Progenitor cell of endocrine pancreas (in vitro differentiated cells): ENCODE measurements at regions not wholly inside any gene's neighbourhood (a gene's known extent, or its start where the extent isn't known, plus 50 kb on each side); places are given as distances from the start of the nearest gene placed in this dataset.

Source experiments
- DNase-seq: peaks from one replicate; pipeline ENCODE4 v3.0.0; 2021; ENCODE audit warnings: low spot score; ENCODE audit not compliant: unreplicated experiment
- H3K27ac Mint-ChIP-seq: 2 replicates; pipeline ENCODE4 v1.8.0; 2021; ENCODE audit warnings: mild to moderate bottlenecking, moderate library complexity, mixed read lengths
- H3K27me3 Mint-ChIP-seq: 2 replicates; pipeline ENCODE4 v1.8.0; 2021; ENCODE audit warnings: mixed read lengths
- H3K36me3 Mint-ChIP-seq: 2 replicates; pipeline ENCODE4 v1.8.0; 2022; ENCODE audit warnings: mixed read lengths; ENCODE audit not compliant: insufficient read depth
- H3K4me1 Mint-ChIP-seq: 2 replicates; pipeline ENCODE4 v1.8.0; 2021; ENCODE audit warnings: low read depth, mixed read lengths
- H3K4me3 Mint-ChIP-seq: 2 replicates; pipeline ENCODE4 v1.8.0; 2021; ENCODE audit warnings: low read depth, mild to moderate bottlenecking, moderate library complexity, mixed read lengths
- H3K9me3 Mint-ChIP-seq: 2 replicates; pipeline ENCODE4 v1.8.0; 2021; ENCODE audit warnings: low read depth, mixed read lengths
- CTCF ChIP-seq: fragments of 200-600 bp; sonication (generic); IDR thresholded peaks from one replicate; pipeline ENCODE4 v1.5.0; 2021; ENCODE audit warnings: antibody characterized with exemption, mild to moderate bottlenecking; ENCODE audit not compliant: unreplicated experiment

- H3K27me3 Mint-ChIP-seq = no peaks in the 10 kb centered on the region
- H3K36me3 Mint-ChIP-seq = no peaks in the 10 kb centered on the region
These were observed 77.0 kb upstream of the DPH5 start for GRCh38 chr1:101102426-101103156.

DNA sequence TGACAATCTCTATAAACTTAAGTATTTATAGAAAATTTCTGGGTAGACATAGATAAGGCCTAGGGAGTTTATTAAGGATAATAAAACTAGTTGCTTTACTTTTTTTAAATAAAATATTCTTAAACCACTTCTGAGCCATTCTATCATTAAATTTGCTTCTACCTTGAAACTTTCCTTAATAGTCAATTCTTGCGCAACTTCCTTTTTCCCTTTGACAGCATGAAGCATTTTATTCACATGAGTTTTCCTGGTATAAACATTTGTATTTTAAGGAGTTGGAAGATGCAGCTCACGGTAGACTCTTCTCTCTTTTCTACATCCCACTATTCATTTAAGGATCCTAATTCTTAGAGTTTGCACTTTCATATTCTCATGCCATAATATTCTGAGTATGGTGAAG, 75.8 kb upstream of the DPH5 start:
- no peak for TF ChIP-seq CTCF
- H3K9me3 Mint-ChIP-seq = no peaks in the 10 kb centered on the region
- H3K27ac Mint-ChIP-seq = no peak overlapping the region
- DNase-seq = no peak
- no peaks in the 10 kb centered on the region for H3K36me3 Mint-ChIP-seq
- peaks cover 2% of the 10 kb centered on the region for H3K4me1 Mint-ChIP-seq
- no peaks in the 10 kb centered on the region for H3K27me3 Mint-ChIP-seq
- no peak overlapping the region for H3K4me3 Mint-ChIP-seq

More at GRCh38 chr1:101102426-101103156, 77.0 kb upstream of the DPH5 start:
- H3K27ac Mint-ChIP-seq = no peak overlapping the region
- no peaks in the 10 kb centered on the region for H3K9me3 Mint-ChIP-seq
- no peak for DNase-seq
- no peak for TF ChIP-seq CTCF
- no peak overlapping the region for H3K4me3 Mint-ChIP-seq
- peaks cover 2% of the 10 kb centered on the region for H3K4me1 Mint-ChIP-seq

DNA sequence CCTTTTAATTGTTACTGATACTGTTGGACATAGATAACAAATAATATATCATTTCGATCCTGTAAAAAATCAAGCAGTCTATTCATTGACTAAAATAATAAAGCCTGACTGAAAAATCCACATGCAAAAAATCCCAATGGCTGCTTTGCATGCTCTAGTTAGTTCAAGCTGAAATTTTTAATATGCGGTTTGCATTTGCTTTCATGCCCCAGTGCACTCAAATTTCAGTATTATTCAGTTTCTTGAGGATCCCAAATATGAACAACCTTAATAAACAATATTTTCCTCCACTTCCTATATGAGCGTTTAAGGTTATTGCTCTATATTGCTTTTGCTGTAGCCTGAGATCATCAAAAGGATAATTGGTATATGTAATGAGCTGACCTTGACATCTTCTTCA, 75.1 kb upstream of the DPH5 start:
- no peaks in the 10 kb centered on the region for H3K27me3 Mint-ChIP-seq
- no peak overlapping the region for H3K4me3 Mint-ChIP-seq
- H3K36me3 Mint-ChIP-seq = no peaks in the 10 kb centered on the region
- TF ChIP-seq CTCF = no peak
- H3K4me1 Mint-ChIP-seq = peaks cover 2% of the 10 kb centered on the region
- no peak overlapping the region for H3K27ac Mint-ChIP-seq
- no peak for DNase-seq
- H3K9me3 Mint-ChIP-seq = no peaks in the 10 kb centered on the region

DNA sequence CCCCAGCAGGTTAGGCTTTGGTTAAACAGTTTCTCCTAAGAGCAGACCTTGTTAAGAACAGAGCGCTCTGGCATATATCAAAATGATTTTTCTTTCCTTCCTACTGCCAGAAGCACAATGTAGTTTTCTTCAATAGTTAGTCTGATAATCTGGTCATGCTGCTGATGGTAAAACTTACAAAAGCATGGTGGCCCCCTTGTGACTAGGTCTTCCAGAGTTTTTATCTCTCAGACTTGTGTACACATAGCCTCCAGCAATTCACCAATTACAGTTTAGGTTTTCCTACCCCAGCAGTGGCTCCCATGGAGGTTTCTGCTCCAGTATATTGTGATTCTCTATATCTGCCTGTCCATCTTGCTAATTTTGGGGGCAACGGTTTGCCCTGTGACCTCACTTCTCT, 73.3 kb upstream of the DPH5 start:
- no peak for DNase-seq
- Mint-ChIP-seq H3K4me3 (no peak overlapping the region), H3K4me1 (peaks cover 2% of the 10 kb centered on the region), H3K9me3 (no peaks in the 10 kb centered on the region), H3K36me3 (no peaks in the 10 kb centered on the region), H3K27me3 (no peaks in the 10 kb centered on the region), H3K27ac (no peak overlapping the region)
- TF ChIP-seq CTCF = no peak

DNA sequence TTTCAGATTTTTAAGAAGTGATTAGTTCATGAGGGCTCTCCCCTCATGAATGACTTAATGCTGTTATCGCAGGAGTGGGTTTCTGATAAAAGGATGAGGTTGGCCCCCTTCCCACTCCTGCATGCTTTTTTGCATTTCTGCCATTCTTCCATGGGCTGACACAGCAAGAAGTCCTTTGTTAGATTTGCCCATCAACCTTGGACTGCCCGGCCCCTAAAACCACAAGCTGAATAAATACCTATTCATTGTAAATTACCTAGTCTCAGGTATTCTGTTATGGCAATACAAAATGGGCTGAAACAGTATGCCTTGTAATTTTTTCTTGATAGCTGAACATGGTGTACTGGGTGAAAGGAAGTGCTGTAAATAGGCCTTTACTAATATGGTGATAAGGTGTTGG, 72.7 kb upstream of the DPH5 start:
- TF ChIP-seq CTCF = no peak
- H3K4me1 Mint-ChIP-seq = peaks cover 2% of the 10 kb centered on the region
- H3K4me3 Mint-ChIP-seq = no peak overlapping the region
- H3K36me3 Mint-ChIP-seq = no peaks in the 10 kb centered on the region
- no peaks in the 10 kb centered on the region for H3K9me3 Mint-ChIP-seq
- H3K27me3 Mint-ChIP-seq = no peaks in the 10 kb centered on the region
- H3K27ac Mint-ChIP-seq = no peak overlapping the region
- no peak for DNase-seq
